ENCODE measurements at regions not wholly inside any gene's neighbourhood (a gene's known extent, or its start where the extent isn't known, plus 50 kb on each side); places are given as distances from the start of the nearest gene placed in this dataset.

- Histone ChIP-seq H2BK5ac (ENCODE audit: low read depth, low read length) (no peak overlapping the region), H3K56ac (replicated peaks; ENCODE audit: insufficient read length, low read depth, low read length) (no peak overlapping the region), H3K27me3 (replicated peaks in 1 of 4; ENCODE audit: control insufficient read depth in 3 of 4, extremely low read depth in 1 of 4, insufficient read depth in 3 of 4, low read length in 3 of 4) (no peaks in the 10 kb centered on the region), H3K18ac (ENCODE audit: extremely low read depth, low read length) (no peak overlapping the region), H3K9me3 (ENCODE audit: insufficient read depth in 2 of 2, low read depth in 1 of 2, low read length in 1 of 2) (no peaks in the 10 kb centered on the region), H2BK12ac (ENCODE audit: low read depth, low read length) (no peak overlapping the region), H2BK15ac (ENCODE audit: low read length) (no peak overlapping the region), H3K23ac (ENCODE audit: insufficient read length) (no peak overlapping the region), H3K23me2 (ENCODE audit: low read depth, low read length) (no peaks in the 10 kb centered on the region), H3K27ac (ENCODE audit: low read depth, low read length) (no peak overlapping the region), H2AK5ac (ENCODE audit: low read depth, low read length) (no peak overlapping the region), H4K5ac (ENCODE audit: insufficient read length, low read depth, low read length) (no peak overlapping the region), H3K14ac (ENCODE audit: insufficient read length) (no peak overlapping the region), H2AFZ (ENCODE audit: low read length) (no peak overlapping the region), H3K9ac (replicated peaks in 1 of 4; ENCODE audit: extremely low read depth in 1 of 4, low read depth in 3 of 4, low read length in 3 of 4) (no peak overlapping the region), H3K4me2 (ENCODE audit: insufficient read depth in 1 of 2, low read depth in 2 of 2, low read length in 2 of 2) (no peak overlapping the region), H4K91ac (replicated peaks; ENCODE audit: insufficient read length, low read length) (no peak overlapping the region), H3K79me2 (ENCODE audit: control insufficient read depth in 1 of 2, insufficient read depth in 2 of 2, low read length in 2 of 2) (no peaks in the 10 kb centered on the region), H2BK20ac (ENCODE audit: low read length) (no peak overlapping the region), H2BK120ac (replicated peaks; ENCODE audit: low read depth, low read length) (no peak overlapping the region), H3K4me1 (replicated peaks in 1 of 4; ENCODE audit: control insufficient read depth in 3 of 4, insufficient read depth in 4 of 4, low read length in 3 of 4) (no peaks in the 10 kb centered on the region), H4K8ac (ENCODE audit: extremely low read depth, insufficient read depth, low read length) (no peak overlapping the region), H3K4me3 (ENCODE audit: extremely low read depth in 1 of 4, insufficient read depth in 2 of 4, low read depth in 3 of 4, low read length in 4 of 4) (no peak overlapping the region), H3K79me1 (ENCODE audit: low read depth, low read length) (no peaks in the 10 kb centered on the region), H4K20me1 (replicated peaks in 1 of 2; ENCODE audit: control insufficient read depth in 1 of 2, insufficient read depth in 2 of 2, low read length in 2 of 2) (no peaks in the 10 kb centered on the region), H3K36me3 (ENCODE audit: control insufficient read depth in 2 of 4, insufficient read depth in 4 of 4, low read length in 3 of 4) (no peaks in the 10 kb centered on the region), H3K4ac (replicated peaks; ENCODE audit: insufficient read length, low read depth, low read length) (no peak overlapping the region)
- ChIA-PET POLR2A (ENCODE audit: partially characterized antibody) (no interaction called here), CTCF (ENCODE audit: partially characterized antibody) (interaction anchor here (0.8 kb wide), 1 partner anchor 34 kb away, joined by 3 read pairs; no protein-coding TSS in a partner anchor)
- DNase-seq (ENCODE audit: low read depth in 1 of 2, low spot score in 2 of 2) (no peak), FAIRE-seq (no peak)
- TF ChIP-seq POLR2AphosphoS5 (IDR thresholded peaks at IDR 0.05; ENCODE audit: low read depth, low read length) (no peak), CEBPB (IDR thresholded peaks at IDR 0.05; ENCODE audit: low read depth, low read length) (peak; percentile 62; the same call in 1 of the 2 replicates)
- WGBS, 2 experiments (ENCODE audit: extremely low coverage in 1 of 2, insufficient coverage in 1 of 2, insufficient read length in 1 of 2, insufficient replicate concordance in 2 of 2, low coverage in 1 of 2, low lambda C conversion rate in 2 of 2, missing lambda C conversion rate in 1 of 2): 97% methylated on average over 3 of the region's 3 CpGs; no CpG with 5 or more reads in 1 of the 2 experiments
Measured at GRCh38 chr5:130666462-130666861, 498.6 kb downstream of the HINT1 start.

Data from H1 (cell line).